Suprapubic skin (tissue), 4 donors: ENCODE measurements at regions not wholly inside any gene's neighbourhood (a gene's known extent, or its start where the extent isn't known, plus 50 kb on each side); places are given as distances from the start of the nearest gene placed in this dataset.

Experiments used
- DNase-seq, 2 donors: peaks; one replicate each; pipeline ENCODE4 v3.0.0-alpha.2; 2019; ENCODE audit warnings: low spot score in 2 of 2
- H3K27ac ChIP-seq: fragments of 200-600 bp; sonication (generic); one replicate; pipeline ENCODE4 v1.5.1; 2019
- H3K27me3 ChIP-seq: fragments of 200-600 bp; sonication (generic); one replicate; pipeline ENCODE4 v1.5.1; 2019
- H3K36me3 ChIP-seq: fragments of 200-600 bp; sonication (generic); one replicate; pipeline ENCODE4 v1.5.1; 2019
- H3K4me1 ChIP-seq: fragments of 200-600 bp; sonication (generic); one replicate; pipeline ENCODE4 v1.5.1; 2019
- H3K4me3 ChIP-seq: fragments of 200-600 bp; sonication (generic); one replicate; pipeline ENCODE4 v1.5.1; 2019; ENCODE audit warnings: mild to moderate bottlenecking
- H3K9me3 ChIP-seq: fragments of 200-600 bp; sonication (generic); one replicate; pipeline ENCODE4 v1.5.1; 2019
- EP300 ChIP-seq: sonication (generic); formaldehyde crosslinking; IDR thresholded peaks from one replicate; pipeline ENCODE4 v1.6.1; 2017; ENCODE audit warnings: antibody characterized with exemption
- POLR2A ChIP-seq, 2 donors: fragments of 450-650 bp; IDR thresholded peaks; one replicate each; pipeline ENCODE4 v1.6.1; 2017; ENCODE audit warnings: antibody characterized with exemption in 2 of 2, mild to moderate bottlenecking in 2 of 2, moderate library complexity in 2 of 2
- POLR2AphosphoS5 ChIP-seq, 3 donors: sonication (generic); formaldehyde crosslinking; IDR thresholded peaks; one replicate each; pipeline ENCODE4 v1.6.1; 2017; ENCODE audit warnings: antibody characterized with exemption in 3 of 3
- WGBS: methylation state at CpG from one replicate; pipeline ENCODE4 v1.1.5; 2018; 5-methylcytosine and 5-hydroxymethylcytosine counted together
- TF ChIP-seq, protein P1 (sequence below), 2 donors: fragments of 200-600 bp in 1 of 2; fragments of 450-650 bp in 1 of 2; sonication (generic) in 1 of 2; IDR thresholded peaks; one replicate each; pipeline ENCODE4 v1.5.1; 2016 to 2019; ENCODE audit warnings: antibody characterized with exemption in 2 of 2, mild to moderate bottlenecking in 1 of 2, moderate library complexity in 1 of 2

DNA sequence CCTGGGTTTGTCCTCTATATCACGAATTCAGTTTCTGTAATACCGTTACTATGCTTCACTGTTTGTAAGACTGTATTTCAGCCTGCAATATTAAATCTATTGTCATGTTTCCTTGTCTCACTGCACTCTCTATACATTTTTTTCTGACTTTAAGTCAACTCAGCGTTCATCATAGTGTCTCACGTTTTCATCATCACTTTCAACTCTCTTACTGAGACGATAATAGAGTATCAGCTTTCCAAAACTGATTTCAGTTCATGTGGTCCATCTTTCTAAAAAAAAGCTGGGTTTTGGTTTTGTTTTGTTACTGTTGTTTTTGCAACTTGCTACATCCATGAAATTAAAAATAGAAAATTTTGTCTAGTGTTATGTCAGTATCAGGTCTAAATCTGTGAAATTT lies 147.7 kb downstream of the TMEM47 start:
- H3K36me3 ChIP-seq: no peaks in the 10 kb centered on the region
- WGBS: 61% methylated on average over 5 of the region's 5 CpGs
- no peaks in the 10 kb centered on the region for H3K4me1 ChIP-seq
- no peaks in the 10 kb centered on the region for H3K27me3 ChIP-seq
- no peak overlapping the region for H3K27ac ChIP-seq
- no peak overlapping the region for H3K4me3 ChIP-seq
- DNase-seq: no peak
- no peaks in the 10 kb centered on the region for H3K9me3 ChIP-seq
- no peak for TF ChIP-seq EP300
- TF ChIP-seq, protein P1, sequence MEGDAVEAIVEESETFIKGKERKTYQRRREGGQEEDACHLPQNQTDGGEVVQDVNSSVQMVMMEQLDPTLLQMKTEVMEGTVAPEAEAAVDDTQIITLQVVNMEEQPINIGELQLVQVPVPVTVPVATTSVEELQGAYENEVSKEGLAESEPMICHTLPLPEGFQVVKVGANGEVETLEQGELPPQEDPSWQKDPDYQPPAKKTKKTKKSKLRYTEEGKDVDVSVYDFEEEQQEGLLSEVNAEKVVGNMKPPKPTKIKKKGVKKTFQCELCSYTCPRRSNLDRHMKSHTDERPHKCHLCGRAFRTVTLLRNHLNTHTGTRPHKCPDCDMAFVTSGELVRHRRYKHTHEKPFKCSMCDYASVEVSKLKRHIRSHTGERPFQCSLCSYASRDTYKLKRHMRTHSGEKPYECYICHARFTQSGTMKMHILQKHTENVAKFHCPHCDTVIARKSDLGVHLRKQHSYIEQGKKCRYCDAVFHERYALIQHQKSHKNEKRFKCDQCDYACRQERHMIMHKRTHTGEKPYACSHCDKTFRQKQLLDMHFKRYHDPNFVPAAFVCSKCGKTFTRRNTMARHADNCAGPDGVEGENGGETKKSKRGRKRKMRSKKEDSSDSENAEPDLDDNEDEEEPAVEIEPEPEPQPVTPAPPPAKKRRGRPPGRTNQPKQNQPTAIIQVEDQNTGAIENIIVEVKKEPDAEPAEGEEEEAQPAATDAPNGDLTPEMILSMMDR (IDR thresholded peaks at IDR 0.05): no peak
- TF ChIP-seq POLR2AphosphoS5 (IDR thresholded peaks at IDR 0.05): no peak
- no peak for TF ChIP-seq POLR2A (IDR thresholded peaks at IDR 0.05)

DNA sequence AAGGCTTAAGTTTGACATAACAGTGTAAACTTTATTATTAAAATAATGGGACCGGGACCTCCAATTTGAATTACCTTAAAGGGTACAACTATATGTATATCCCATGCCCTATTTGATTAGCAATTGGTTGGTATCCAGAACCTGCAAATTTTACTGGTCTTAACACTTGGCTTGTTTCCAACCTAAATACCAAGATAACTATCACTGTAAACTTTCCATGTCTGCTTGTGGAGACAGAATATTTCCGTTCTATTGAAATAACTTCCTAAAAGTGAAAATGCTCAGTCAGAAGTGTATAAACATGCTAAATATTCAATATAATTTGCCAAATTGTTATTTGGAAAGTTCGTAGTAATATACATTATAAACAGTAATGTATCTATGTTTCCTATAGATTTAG lies 154.0 kb downstream of the TMEM47 start:
- H3K27ac ChIP-seq: no peak overlapping the region
- H3K4me3 ChIP-seq: no peak overlapping the region
- TF ChIP-seq POLR2AphosphoS5 (IDR thresholded peaks at IDR 0.05): no peak
- TF ChIP-seq EP300: no peak
- no peak for TF ChIP-seq POLR2A (IDR thresholded peaks at IDR 0.05)
- TF ChIP-seq, protein P1 (IDR thresholded peaks at IDR 0.05): no peak
- no peaks in the 10 kb centered on the region for H3K36me3 ChIP-seq
- H3K27me3 ChIP-seq: no peaks in the 10 kb centered on the region
- H3K4me1 ChIP-seq: no peaks in the 10 kb centered on the region
- H3K9me3 ChIP-seq: no peaks in the 10 kb centered on the region
- no peak for DNase-seq
- WGBS: 67% methylated on average over 3 of the region's 3 CpGs

DNA sequence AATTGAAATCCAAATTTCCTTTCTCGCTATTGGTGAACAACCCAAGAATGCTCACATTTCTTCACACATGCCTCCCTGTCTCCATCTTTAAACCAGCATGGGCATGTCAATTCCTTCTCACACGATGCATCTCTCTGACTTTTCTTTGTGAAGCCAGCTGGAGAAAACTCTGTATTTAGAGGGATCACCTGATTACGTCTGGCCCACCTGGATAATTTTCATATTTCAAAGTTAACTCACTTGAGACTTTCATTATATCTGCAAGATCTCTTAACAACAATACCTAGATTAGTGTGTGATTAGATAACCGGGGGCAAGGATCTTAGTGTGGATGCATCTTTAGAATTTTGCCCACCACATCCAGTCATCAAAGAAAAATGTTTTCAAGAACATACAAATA lies 164.0 kb downstream of the TMEM47 start:
- DNase-seq: no peak
- no peak for TF ChIP-seq EP300
- TF ChIP-seq, protein P1 (IDR thresholded peaks at IDR 0.05): no peak
- TF ChIP-seq POLR2A (IDR thresholded peaks at IDR 0.05): no peak
- no peak for TF ChIP-seq POLR2AphosphoS5 (IDR thresholded peaks at IDR 0.05)
- 88% methylated on average over 4 of the region's 4 CpGs for WGBS

DNA sequence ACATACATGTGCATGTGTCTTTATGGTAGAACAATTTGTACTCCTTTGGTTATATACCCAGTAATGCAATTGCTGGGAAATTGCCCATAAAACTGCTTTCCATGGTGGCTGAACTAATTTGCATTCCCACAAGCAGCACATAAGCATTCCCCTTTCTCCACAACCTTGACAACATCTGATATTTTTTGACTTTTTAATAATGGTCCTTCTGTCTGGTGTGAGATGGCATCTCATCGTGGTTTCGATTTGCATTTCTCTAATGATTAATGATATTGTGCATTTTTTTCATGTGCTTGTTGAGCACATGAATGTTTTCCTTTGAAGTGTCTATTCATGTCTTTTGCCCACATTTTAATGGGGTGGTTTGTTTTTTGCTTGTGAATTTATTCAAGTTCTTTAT lies 166.0 kb downstream of the TMEM47 start:
- no peak overlapping the region for H3K27ac ChIP-seq
- no peak overlapping the region for H3K4me3 ChIP-seq
- no peak for DNase-seq
- H3K4me1 ChIP-seq: no peaks in the 10 kb centered on the region
- H3K27me3 ChIP-seq: no peaks in the 10 kb centered on the region
- no peaks in the 10 kb centered on the region for H3K36me3 ChIP-seq
- 87% methylated on average over 2 of the region's 2 CpGs for WGBS
- no peaks in the 10 kb centered on the region for H3K9me3 ChIP-seq
- TF ChIP-seq, protein P1 (IDR thresholded peaks at IDR 0.05): no peak
- no peak for TF ChIP-seq POLR2A (IDR thresholded peaks at IDR 0.05)
- no peak for TF ChIP-seq EP300
- no peak for TF ChIP-seq POLR2AphosphoS5 (IDR thresholded peaks at IDR 0.05)

More for the DNA sequence above, 164.0 kb downstream of the TMEM47 start:
- H3K4me1 ChIP-seq: no peaks in the 10 kb centered on the region
- no peak overlapping the region for H3K27ac ChIP-seq
- H3K4me3 ChIP-seq: no peak overlapping the region
- H3K36me3 ChIP-seq: no peaks in the 10 kb centered on the region
- no peaks in the 10 kb centered on the region for H3K27me3 ChIP-seq
- no peaks in the 10 kb centered on the region for H3K9me3 ChIP-seq

DNA sequence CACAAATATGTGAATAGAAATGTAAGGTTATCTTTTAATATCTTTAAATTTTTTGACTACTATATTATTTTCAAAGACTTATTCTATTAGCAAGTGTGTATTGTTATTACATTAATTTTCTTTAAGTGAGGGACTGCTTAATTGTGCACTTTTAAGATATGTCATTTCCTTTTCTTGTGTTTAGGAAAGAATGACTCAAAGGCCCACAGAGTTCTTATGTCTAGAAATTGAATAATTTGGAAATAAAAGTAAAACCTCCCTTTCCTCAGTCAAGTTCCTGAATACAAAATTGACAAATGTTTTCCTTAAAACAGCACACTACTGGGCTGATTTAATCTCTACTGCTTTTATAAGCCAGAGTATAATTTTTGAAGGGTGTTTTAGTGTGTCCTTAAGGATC lies 169.7 kb downstream of the TMEM47 start:
- Histone ChIP-seq H3K4me1 (no peaks in the 10 kb centered on the region), H3K27me3 (no peaks in the 10 kb centered on the region), H3K36me3 (no peaks in the 10 kb centered on the region), H3K9me3 (no peaks in the 10 kb centered on the region), H3K27ac (no peak overlapping the region), H3K4me3 (no peak overlapping the region)
- no peak for DNase-seq
- TF ChIP-seq EP300: no peak
- TF ChIP-seq POLR2A (IDR thresholded peaks at IDR 0.05): no peak
- TF ChIP-seq, protein P1 (IDR thresholded peaks at IDR 0.05): no peak
- TF ChIP-seq POLR2AphosphoS5 (IDR thresholded peaks at IDR 0.05): no peak
